SU-DHL-6 (cell line): ENCODE measurements at regions not wholly inside any gene's neighbourhood (a gene's known extent, or its start where the extent isn't known, plus 50 kb on each side); places are given as distances from the start of the nearest gene placed in this dataset.

Experiments used
- H2AFZ ChIP-seq: fragments of 200-600 bp; sonication (generic); 2 replicates; pipeline ENCODE4 v1.6.1; 2014; ENCODE audit warnings: low read depth, mild to moderate bottlenecking, moderate library complexity, mixed read lengths, antibody characterized with exemption, low read length; ENCODE audit not compliant: severe bottlenecking
- H3F3A ChIP-seq: fragments of 200-600 bp; shearing (Covaris generic); 2 replicates; pipeline ENCODE4 v1.6.0; 2016; ENCODE audit warnings: antibody characterized with exemption, mild to moderate bottlenecking; ENCODE audit not compliant: insufficient read depth
- H3K27ac ChIP-seq: fragments of 200-600 bp; sonication (generic); 2 replicates; pipeline ENCODE4 v1.5.1; 2016; ENCODE audit warnings: low read depth, mild to moderate bottlenecking, low read length, moderate library complexity, mixed read lengths
- H3K27me3 ChIP-seq: fragments of 200-600 bp; sonication (generic), shearing (Covaris generic); 2 replicates; pipeline ENCODE4 v1.6.0; 2014; ENCODE audit warnings: mild to moderate bottlenecking, low read length
- H3K36me3 ChIP-seq: fragments of 200-600 bp; sonication (generic); 2 replicates; pipeline ENCODE4 v1.6.1; 2014; ENCODE audit warnings: mild to moderate bottlenecking, low read length, mixed read lengths
- H3K4me2 ChIP-seq: fragments of 300-600, 200-600 bp; shearing (Covaris generic), sonication (generic); 2 replicates; pipeline ENCODE4 v1.6.0; 2014; ENCODE audit warnings: low read length, low read depth, mild to moderate bottlenecking; ENCODE audit not compliant: poor library complexity, severe bottlenecking
- H3K4me3 ChIP-seq: fragments of 200-600 bp; sonication (generic); 2 replicates; pipeline ENCODE4 v1.5.1; 2014; ENCODE audit warnings: antibody characterized with exemption, low read length, mild to moderate bottlenecking, mixed read lengths; ENCODE audit not compliant: insufficient read depth, poor library complexity, severe bottlenecking
- H3K79me2 ChIP-seq: fragments of 200-600 bp; sonication (generic); 2 replicates; pipeline ENCODE4 v1.6.1; 2014; ENCODE audit warnings: mild to moderate bottlenecking, low read length, moderate library complexity; ENCODE audit not compliant: insufficient read depth
- H3K9ac ChIP-seq: fragments of 200-600 bp; sonication (generic); 2 replicates; pipeline ENCODE4 v1.7.0; 2014; ENCODE audit warnings: mild to moderate bottlenecking, low read length
- H3K9me2 ChIP-seq: fragments of 200-600 bp; sonication (generic); replicated peaks from 2 replicates; pipeline ENCODE4 v1.6.1; 2014; ENCODE audit warnings: low read length; ENCODE audit not compliant: insufficient read depth
- H3K9me3 ChIP-seq: fragments of 200-600 bp; sonication (generic); 2 replicates; pipeline ENCODE4 v1.6.1; 2014; ENCODE audit warnings: low read length, mixed read lengths; ENCODE audit not compliant: insufficient read depth
- H4K20me1 ChIP-seq: fragments of 200-600 bp; sonication (generic); 2 replicates; pipeline ENCODE4 v1.6.1; 2014; ENCODE audit warnings: low read depth, mild to moderate bottlenecking, antibody characterized with exemption, low read length, moderate library complexity, mixed read lengths
- CTCF ChIP-seq: fragments of 200-600 bp; sonication (generic); IDR thresholded peaks from one replicate; pipeline ENCODE4 v1.5.1; 2017; ENCODE audit warnings: antibody characterized with exemption, mild to moderate bottlenecking, low read length, moderate library complexity; ENCODE audit not compliant: insufficient read depth, poor library complexity, severe bottlenecking
- EZH2phosphoT487 ChIP-seq: fragments of 200-600 bp; sonication (generic), shearing (Covaris generic); conservative IDR thresholded peaks from 2 replicates; pipeline ENCODE4 v1.6.1; 2018; ENCODE audit warnings: mild to moderate bottlenecking, antibody characterized with exemption, low read length, moderate library complexity, mixed read lengths

GRCh38 chr12:107847830-107848229 is 73.3 kb downstream of the ASCL4 start:
- no peak overlapping the region for H3K4me2 ChIP-seq
- TF ChIP-seq CTCF = no peak

GRCh38 chr12:107853479-107853878 is 79.0 kb downstream of the ASCL4 start:
- H3K4me3 ChIP-seq = no peak overlapping the region
- no peaks in the 10 kb centered on the region for H3K79me2 ChIP-seq
- H3K9ac ChIP-seq = no peak overlapping the region
- H2AFZ ChIP-seq = no peak overlapping the region
- H3K9me2 ChIP-seq = no peaks in the 10 kb centered on the region
- no peak overlapping the region for H3K27ac ChIP-seq
- TF ChIP-seq EZH2phosphoT487 (no peak), CTCF (no peak)
- H4K20me1 ChIP-seq = no peaks in the 10 kb centered on the region
- H3F3A ChIP-seq = no peaks in the 10 kb centered on the region
- H3K9me3 ChIP-seq = no peaks in the 10 kb centered on the region
- no peaks in the 10 kb centered on the region for H3K27me3 ChIP-seq
- no peak overlapping the region for H3K4me2 ChIP-seq
- no peaks in the 10 kb centered on the region for H3K36me3 ChIP-seq

More at GRCh38 chr12:107847830-107848229, 73.3 kb downstream of the ASCL4 start:
- Histone ChIP-seq H3K27ac (no peak overlapping the region), H3K27me3 (no peaks in the 10 kb centered on the region), H3K79me2 (no peaks in the 10 kb centered on the region), H4K20me1 (no peaks in the 10 kb centered on the region), H3K9me2 (no peaks in the 10 kb centered on the region), H3K4me3 (no peak overlapping the region), H3K36me3 (no peaks in the 10 kb centered on the region), H3K9me3 (no peaks in the 10 kb centered on the region), H2AFZ (no peak overlapping the region), H3F3A (no peaks in the 10 kb centered on the region), H3K9ac (no peak overlapping the region)

- H2AFZ ChIP-seq = no peak overlapping the region
- no peak overlapping the region for H3K9ac ChIP-seq
- H3K9me2 ChIP-seq = no peaks in the 10 kb centered on the region
- TF ChIP-seq EZH2phosphoT487 (no peak), CTCF (no peak)
- H3K36me3 ChIP-seq = no peaks in the 10 kb centered on the region
- H3K4me3 ChIP-seq = no peak overlapping the region
- H3K27ac ChIP-seq = no peak overlapping the region
- no peaks in the 10 kb centered on the region for H3K27me3 ChIP-seq
- no peaks in the 10 kb centered on the region for H3K9me3 ChIP-seq
- no peak overlapping the region for H3K4me2 ChIP-seq
- H4K20me1 ChIP-seq = no peaks in the 10 kb centered on the region
- H3F3A ChIP-seq = no peaks in the 10 kb centered on the region
- no peaks in the 10 kb centered on the region for H3K79me2 ChIP-seq
Observed at GRCh38 chr12:107855471-107855870, 81.0 kb downstream of the ASCL4 start.

- Histone ChIP-seq H3K4me3 (no peak overlapping the region), H3K27me3 (no peaks in the 10 kb centered on the region), H3K79me2 (no peaks in the 10 kb centered on the region), H3K27ac (no peak overlapping the region), H2AFZ (no peak overlapping the region), H3K4me2 (no peak overlapping the region), H4K20me1 (no peaks in the 10 kb centered on the region), H3F3A (no peaks in the 10 kb centered on the region), H3K9me3 (no peaks in the 10 kb centered on the region), H3K36me3 (no peaks in the 10 kb centered on the region), H3K9ac (no peak overlapping the region), H3K9me2 (no peaks in the 10 kb centered on the region)
- no peak for TF ChIP-seq EZH2phosphoT487
- no peak for TF ChIP-seq CTCF
Observed at GRCh38 chr12:107856096-107856495, 81.6 kb downstream of the ASCL4 start.
